Adrenal gland (tissue), 9 donors: ENCODE measurements at regions not wholly inside any gene's neighbourhood (a gene's known extent, or its start where the extent isn't known, plus 50 kb on each side); places are given as distances from the start of the nearest gene placed in this dataset.
A peak's percentile ranks its signal among the peaks of the same experiment; 100 is the strongest.

ENCODE experiments used
- DNase-seq, 7 donors: peaks; one replicate each; pipeline ENCODE4 v3.0.0-alpha.2; 2019 to 2020
- H3K27ac ChIP-seq, 5 donors: fragments of 200-600 bp; sonication (generic) in 4 of 5; 1 replicate in 3 of 5; 2 replicates in 2 of 5; pipeline versions ENCODE4 v1.5.1 to v1.8.0; 2016 to 2020; ENCODE audit warnings: mild to moderate bottlenecking in 1 of 5
- H3K27me3 ChIP-seq: fragments of 200-600 bp; 2 replicates; pipeline ENCODE4 v1.8.0; 2021
- H3K36me3 ChIP-seq, 2 donors: fragments of 200-600 bp; replicated peaks in 1 of 2; 1 replicate in 1 of 2; 2 replicates in 1 of 2; pipeline versions ENCODE4 v1.5.1 to v1.8.0; 2018 to 2022
- H3K4me1 ChIP-seq, 2 donors: fragments of 200-600 bp; replicated peaks in 1 of 2; 1 replicate in 1 of 2; 2 replicates in 1 of 2; pipeline versions ENCODE4 v1.5.1 to v1.8.0; 2018 to 2021
- H3K4me3 ChIP-seq, 4 donors: fragments of 200-600 bp; sonication (generic) in 3 of 4; one replicate each; pipeline ENCODE4 v1.5.1; 2016 to 2018
- H3K9me3 ChIP-seq, 3 donors: fragments of 200-600 bp; sonication (generic) in 1 of 3; replicated peaks in 1 of 3; 1 replicate in 2 of 3; 2 replicates in 1 of 3; pipeline versions ENCODE4 v1.5.1 to v1.8.0; 2016 to 2021
- CTCF ChIP-seq, 6 experiments: fragments of 450-650 bp in 4 of 6; fragments of 200-600 bp in 2 of 6; sonication (generic) in 1 of 6; IDR thresholded peaks; 1 replicate in 5 of 6; 2 replicates in 1 of 6; pipeline versions ENCODE4 v1.5.1 to v1.8.0; 2016 to 2021; ENCODE audit warnings: antibody characterized with exemption in 6 of 6, mild to moderate bottlenecking in 2 of 6, moderate library complexity in 1 of 6
- POLR2A ChIP-seq, 2 donors: fragments of 450-650 bp; IDR thresholded peaks; one replicate each; pipeline ENCODE4 v1.6.1; 2017; ENCODE audit warnings: antibody characterized with exemption in 2 of 2, mild to moderate bottlenecking in 2 of 2, moderate library complexity in 1 of 2
- WGBS, 4 donors: extraction: QIAGEN DNeasy Blood & Tissue Kit in 2 of 4; methylation state at CpG; one replicate each; pipeline versions ENCODE4 v1.1.5 to v1.1.7; 2013 to 2017; 5-methylcytosine and 5-hydroxymethylcytosine counted together
- intact Hi-C, 2 donors: fragments of 100-400 bp; cut with DNase I; formaldehyde crosslinking; loops; one replicate each; pipeline versions ENCODE4 v1.14.1 to v1.15.0; 2022 to 2023
- donor health status: healthy with polysubstance abuse.
- donor health status: Bipolar disorder and iron deficiency.
- donor health status: DM: yes; HTN: yes; CAD: no.
- donor health status: DM: no; HTN: no; CAD: no.
- donor health status: DM: no; HTN: no; CAD: no.

- Histone ChIP-seq H3K27me3 (no peaks in the 10 kb centered on the region), H3K36me3 (no peaks in the 10 kb centered on the region), H3K27ac (no peak overlapping the region), H3K9me3 (no peaks in the 10 kb centered on the region), H3K4me1 (no peaks in the 10 kb centered on the region), H3K4me3 (no peak overlapping the region)
- intact Hi-C loops = no loop called here
- peak in 1 of 7 donors; percentile 4 for DNase-seq
- TF ChIP-seq POLR2A (IDR thresholded peaks at IDR 0.05) (no peak), CTCF (IDR thresholded peaks at IDR 0.05) (no peak)
- 67 to 78% (median 72%) methylated on average over 1 to 7 of the region's 7 CpGs for WGBS, 4 donors
Measured at GRCh38 chr11:92852946-92853345, 116.5 kb upstream of the MTNR1B start.

- Histone ChIP-seq H3K27ac (no peak overlapping the region), H3K4me3 (no peak overlapping the region), H3K9me3 (no peaks in the 10 kb centered on the region), H3K36me3 (no peaks in the 10 kb centered on the region), H3K4me1 (no peaks in the 10 kb centered on the region), H3K27me3 (no peaks in the 10 kb centered on the region)
- no peak for DNase-seq
- 74 to 81% (median 78%) methylated on average over 4 to 5 of the region's 5 CpGs for WGBS, 4 donors
- no peak for TF ChIP-seq CTCF (IDR thresholded peaks at IDR 0.05)
- no peak for TF ChIP-seq POLR2A (IDR thresholded peaks at IDR 0.05)
- intact Hi-C loops = no loop called here
Measured at GRCh38 chr11:92854162-92854561, 115.3 kb upstream of the MTNR1B start.

GRCh38 chr11:92854952-92855351 lies 114.5 kb upstream of the MTNR1B start:
- no peaks in the 10 kb centered on the region for H3K4me1 ChIP-seq
- H3K27me3 ChIP-seq = no peaks in the 10 kb centered on the region
- no peaks in the 10 kb centered on the region for H3K9me3 ChIP-seq
- no peak overlapping the region for H3K27ac ChIP-seq
- TF ChIP-seq POLR2A (IDR thresholded peaks at IDR 0.05) (no peak), CTCF (IDR thresholded peaks at IDR 0.05) (no peak)
- no peak overlapping the region for H3K4me3 ChIP-seq
- no peak for DNase-seq
- WGBS, 4 donors = 52 to 67% (median 56%) methylated on average over 3 of the region's 3 CpGs
- H3K36me3 ChIP-seq = no peaks in the 10 kb centered on the region
- intact Hi-C loops = no loop called here

- WGBS, 4 donors = 60 to 74% (median 64%) methylated on average over 2 of the region's 2 CpGs
- Histone ChIP-seq H3K27me3 (no peaks in the 10 kb centered on the region), H3K27ac (no peak overlapping the region), H3K4me3 (no peak overlapping the region), H3K36me3 (no peaks in the 10 kb centered on the region), H3K9me3 (no peaks in the 10 kb centered on the region), H3K4me1 (no peaks in the 10 kb centered on the region)
- intact Hi-C loops = no loop called here
- DNase-seq = no peak
- TF ChIP-seq POLR2A (IDR thresholded peaks at IDR 0.05) (no peak), CTCF (IDR thresholded peaks at IDR 0.05) (no peak)
Measured at GRCh38 chr11:92855607-92856405, 113.6 kb upstream of the MTNR1B start.
